B cell (primary cell): ENCODE measurements at regions not wholly inside any gene's neighbourhood (a gene's known extent, or its start where the extent isn't known, plus 50 kb on each side); places are given as distances from the start of the nearest gene placed in this dataset.

ENCODE experiments used
- ATAC-seq: fragments of 200-7000 bp; cut with Tn5 transposase; one replicate; pipeline ENCODE4 v1.10.0; 2021; ENCODE audit warnings: low read depth, mild to moderate bottlenecking, moderate number of reproducible peaks, moderate library complexity
- CTCF ChIA-PET: fragments of 350-600 bp; sonication (Branson Sonifier 250); formaldehyde crosslinking; loops from one replicate; lab custom pipeline; 2021; ENCODE audit warnings: antibody characterized with exemption, inconsistent platforms; lab: Charles Lee
- POLR2A ChIA-PET: fragments of 350-600 bp; sonication (Branson Sonifier 250); formaldehyde crosslinking; loops from one replicate; lab custom pipeline; 2021; ENCODE audit warnings: antibody characterized with exemption; lab: Charles Lee
- DNase-seq: peaks from one replicate; pipeline ENCODE4 v3.0.0; 2013
- H2AFZ ChIP-seq: 2 replicates; pipeline ENCODE4 v1.6.1; 2012; ENCODE audit warnings: mild to moderate bottlenecking, low read depth, low read length; ENCODE audit not compliant: insufficient read depth, poor library complexity, severe bottlenecking
- H3K27ac ChIP-seq, 2 donors: 1 replicate in 1 of 2; 2 replicates in 1 of 2; pipeline ENCODE4 v1.5.1; 2012 to 2013; ENCODE audit warnings: low read length in 2 of 2, mild to moderate bottlenecking in 2 of 2, moderate library complexity in 1 of 2
- H3K27me3 ChIP-seq, 4 experiments: fragments of 200-600 bp in 1 of 4; sonication (generic) in 1 of 4; replicated peaks in 1 of 4; 1 replicate in 2 of 4; 2 replicates in 2 of 4; pipeline versions ENCODE4 v1.6.1 to v1.7.0; 2013 to 2016; ENCODE audit warnings: low read length in 3 of 4, mild to moderate bottlenecking in 2 of 4, mixed read lengths in 1 of 4, moderate library complexity in 1 of 4; ENCODE audit not compliant: insufficient read depth in 4 of 4, control insufficient read depth in 3 of 4; ENCODE audit errors: control extremely low read depth in 1 of 4
- H3K36me3 ChIP-seq, 2 experiments: replicated peaks in 1 of 2; 1 replicate in 1 of 2; 2 replicates in 1 of 2; pipeline versions ENCODE4 v1.6.1 to v1.7.1; 2013; ENCODE audit warnings: low read length in 1 of 2; ENCODE audit not compliant: insufficient read depth in 2 of 2, control insufficient read depth in 1 of 2; ENCODE audit errors: control extremely low read depth in 1 of 2, extremely low read depth in 1 of 2
- H3K4me1 ChIP-seq, 2 donors: fragments of 200-600 bp in 1 of 2; sonication (generic) in 1 of 2; 1 replicate in 1 of 2; 2 replicates in 1 of 2; pipeline versions ENCODE4 v1.5.1 to v1.6.1; 2013 to 2017; ENCODE audit warnings: low read length in 2 of 2; ENCODE audit not compliant: control insufficient read depth in 2 of 2, insufficient read depth in 2 of 2
- H3K4me2 ChIP-seq: replicated peaks from 2 replicates; pipeline ENCODE3; 2012; ENCODE audit warnings: mild to moderate bottlenecking, low read depth, low read length; ENCODE audit not compliant: poor library complexity, severe bottlenecking
- H3K4me3 ChIP-seq, 5 experiments: fragments of 200-600 bp in 1 of 5; sonication (generic) in 1 of 5; 1 replicate in 3 of 5; 2 replicates in 2 of 5; pipeline versions ENCODE4 v1.5.1 to v1.7.0; 2011 to 2016; ENCODE audit warnings: low read length in 4 of 5, mild to moderate bottlenecking in 4 of 5, low read depth in 2 of 5, control low read depth in 1 of 5, moderate library complexity in 1 of 5; ENCODE audit not compliant: insufficient read depth in 1 of 5; ENCODE audit errors: control extremely low read depth in 1 of 5, extremely low read depth in 1 of 5
- H3K79me2 ChIP-seq: fragments of 200-600 bp; sonication (generic); one replicate; pipeline ENCODE4 v1.6.0; 2016; ENCODE audit warnings: low read length; ENCODE audit not compliant: control insufficient read depth, insufficient read depth
- H3K9ac ChIP-seq: fragments of 200-600 bp; sonication (generic); 2 replicates; pipeline ENCODE4 v1.6.1; 2017; ENCODE audit warnings: mild to moderate bottlenecking, low read length, moderate library complexity
- H3K9me3 ChIP-seq, 3 donors: one replicate each; pipeline versions ENCODE4 v1.6.1 to v1.7.1; 2013; ENCODE audit warnings: low read length in 2 of 3; ENCODE audit not compliant: control insufficient read depth in 2 of 3, insufficient read depth in 1 of 3; ENCODE audit errors: control extremely low read depth in 1 of 3
- H4K20me1 ChIP-seq: 2 replicates; pipeline ENCODE4 v1.6.0; 2012; ENCODE audit warnings: mild to moderate bottlenecking, low read length; ENCODE audit not compliant: insufficient read depth, control insufficient read depth, poor library complexity, severe bottlenecking
- H3K27ac Mint-ChIP-seq: one replicate; pipeline ENCODE4 v1.8.0; 2021; ENCODE audit warnings: mixed read lengths
- H3K27me3 Mint-ChIP-seq: one replicate; pipeline ENCODE4 v1.8.0; 2021; ENCODE audit warnings: mixed read lengths
- H3K4me1 Mint-ChIP-seq: one replicate; pipeline ENCODE4 v1.8.0; 2021; ENCODE audit warnings: mixed read lengths
- H3K4me3 Mint-ChIP-seq: one replicate; pipeline ENCODE4 v1.8.0; 2021; ENCODE audit warnings: mixed read lengths
- H3K9me3 Mint-ChIP-seq: one replicate; pipeline ENCODE4 v1.8.0; 2022; ENCODE audit warnings: mixed read lengths; ENCODE audit not compliant: insufficient read depth
- CTCF ChIP-seq: fragments of 200-600 bp; IDR thresholded peaks from one replicate; pipeline ENCODE4 v1.8.0; 2022; ENCODE audit warnings: antibody characterized with exemption, mild to moderate bottlenecking
- EZH2 ChIP-seq: IDR thresholded peaks from 2 replicates; pipeline ENCODE4 v1.6.1; 2012; ENCODE audit warnings: borderline replicate concordance, low read depth, mild to moderate bottlenecking, moderate library complexity, low read length; ENCODE audit not compliant: insufficient read depth, poor library complexity, severe bottlenecking
- WGBS: methylation state at CpG from one replicate; pipeline ENCODE4 v1.1.5; 2013; ENCODE audit warnings: missing lambda C conversion rate; ENCODE audit not compliant: insufficient coverage; 5-methylcytosine and 5-hydroxymethylcytosine counted together
- intact Hi-C: fragments of 100-400 bp; cut with micrococcal nuclease; formaldehyde crosslinking; loops from one replicate; pipeline ENCODE4 v1.10.0; 2022

GRCh38 chr9:121550041-121550440 is 50.4 kb upstream of the GGTA1 start:
- Mint-ChIP-seq H3K4me1 (peaks cover 9% of the 10 kb centered on the region), H3K27ac (no peak overlapping the region), H3K4me3 (no peak overlapping the region), H3K27me3 (peaks cover 41% of the 10 kb centered on the region), H3K9me3 (no peaks in the 10 kb centered on the region)
- H3K79me2 ChIP-seq, result no peaks in the 10 kb centered on the region
- H3K27ac ChIP-seq, result no peak overlapping the region
- ATAC-seq (no peak), DNase-seq (no peak)
- no peak overlapping the region for H2AFZ ChIP-seq
- no peaks in the 10 kb centered on the region for H4K20me1 ChIP-seq
- H3K9me3 ChIP-seq, result peaks cover 0 to 4% (median 0%) of the 10 kb centered on the region in 3 donors
- no peaks in the 10 kb centered on the region for H3K36me3 ChIP-seq
- no peak for TF ChIP-seq EZH2
- no peak for TF ChIP-seq CTCF
- WGBS, result 91% methylated on average over 6 of the region's 6 CpGs
- H3K4me1 ChIP-seq, result peaks cover 23 to 27% of the 10 kb centered on the region in 2 donors
- ChIA-PET CTCF (interaction anchor here (0.6 to 2.9 kb wide), 13 partner anchors 9 to 573 kb away, joined by 3 to 12 read pairs (median 6); no protein-coding TSS in a partner anchor), POLR2A (no interaction called here)
- intact Hi-C loops, result loop anchor here (1.0 kb wide), 2 partner anchors 442 to 467 kb away; no protein-coding TSS in a partner anchor
- no peak overlapping the region for H3K9ac ChIP-seq
- H3K4me3 ChIP-seq, result no peak overlapping the region
- peaks cover 0 to 41% (median 17%) of the 10 kb centered on the region in 4 experiments for H3K27me3 ChIP-seq
- H3K4me2 ChIP-seq, result peak overlapping the region; percentile 75

- ATAC-seq (peak; percentile 72), DNase-seq (peak; percentile 81)
- Histone ChIP-seq H3K27me3 (peaks cover 0 to 33% (median 13%) of the 10 kb centered on the region in 4 experiments), H3K9me3 (no peaks in the 10 kb centered on the region), H3K79me2 (no peaks in the 10 kb centered on the region), H3K4me3 (no peak overlapping the region), H3K36me3 (no peaks in the 10 kb centered on the region), H3K27ac (no peak overlapping the region), H3K4me1 (peaks cover 20 to 24% of the 10 kb centered on the region in 2 donors), H4K20me1 (no peaks in the 10 kb centered on the region), H2AFZ (peak overlapping the region; percentile 49), H3K4me2 (peak overlapping the region; percentile 75), H3K9ac (peak overlapping the region; percentile 41)
- TF ChIP-seq CTCF (peak; percentile 87), EZH2 (no peak)
- H3K27ac Mint-ChIP-seq, result no peak overlapping the region
- peaks cover 8% of the 10 kb centered on the region for H3K4me1 Mint-ChIP-seq
- CTCF ChIA-PET, result interaction anchor here (0.6 to 2.9 kb wide), 14 partner anchors 8 to 572 kb away, joined by 3 to 12 read pairs (median 5); no protein-coding TSS in a partner anchor
- 16% methylated on average over 36 of the region's 40 CpGs for WGBS
- H3K27me3 Mint-ChIP-seq, result peaks cover 37% of the 10 kb centered on the region
- POLR2A ChIA-PET, result no interaction called here
- intact Hi-C loops, result loop anchor here (1.0 kb wide), 2 partner anchors 441 to 466 kb away; no protein-coding TSS in a partner anchor
- H3K9me3 Mint-ChIP-seq, result no peaks in the 10 kb centered on the region
- peak overlapping the region; percentile 24 for H3K4me3 Mint-ChIP-seq
Measured at GRCh38 chr9:121550569-121551512, 51.2 kb upstream of the GGTA1 start.
